Cardiac fibroblast (primary cell): ENCODE measurements at regions not wholly inside any gene's neighbourhood (a gene's known extent, or its start where the extent isn't known, plus 50 kb on each side); places are given as distances from the start of the nearest gene placed in this dataset.
A peak's percentile ranks its signal among the peaks of the same experiment; 100 is the strongest.
"Not testable (repeated sequence)": the region's sequence is repeated elsewhere in the genome, so short reads cannot be mapped to it uniquely, and the experiment has no call there.

ENCODE experiments used
- DNase-seq, 2 donors: peaks; one replicate each; pipeline versions ENCODE4 v3.0.0 to v3.0.0-alpha.2; 2010; ENCODE audit warnings: low read depth in 2 of 2
- H3K4me3 ChIP-seq, 2 donors: replicated peaks in 1 of 2; 1 replicate in 1 of 2; 2 replicates in 1 of 2; pipeline ENCODE4 v1.5.1; 2011; ENCODE audit warnings: low read depth in 2 of 2, low read length in 2 of 2, mild to moderate bottlenecking in 2 of 2, moderate library complexity in 1 of 2
- TF ChIP-seq, protein P1 (sequence below): IDR thresholded peaks from one replicate; pipeline ENCODE4 v1.5.1; 2011; ENCODE audit warnings: low read depth, mild to moderate bottlenecking, low read length, inconsistent platforms

DNA sequence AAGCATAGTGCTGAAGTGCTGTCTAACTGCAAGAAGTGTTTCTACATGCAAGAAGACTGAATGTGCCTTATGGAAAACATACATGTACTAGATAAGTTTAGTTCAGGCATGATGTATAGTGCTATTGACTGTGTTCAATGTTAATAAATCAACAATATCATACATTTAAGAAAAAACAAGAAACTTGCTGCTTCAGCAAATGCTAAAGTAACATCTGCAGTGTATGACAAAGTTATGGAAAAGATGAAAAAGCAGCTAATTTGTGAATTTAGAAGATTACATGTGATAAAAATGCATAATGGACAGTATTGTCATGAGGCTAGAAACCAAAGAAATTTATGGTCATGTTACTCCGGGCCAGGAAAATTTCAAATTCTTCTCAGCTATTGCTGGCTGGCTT, 174.9 kb upstream of the SPTLC3 start:
- TF ChIP-seq, protein P1, sequence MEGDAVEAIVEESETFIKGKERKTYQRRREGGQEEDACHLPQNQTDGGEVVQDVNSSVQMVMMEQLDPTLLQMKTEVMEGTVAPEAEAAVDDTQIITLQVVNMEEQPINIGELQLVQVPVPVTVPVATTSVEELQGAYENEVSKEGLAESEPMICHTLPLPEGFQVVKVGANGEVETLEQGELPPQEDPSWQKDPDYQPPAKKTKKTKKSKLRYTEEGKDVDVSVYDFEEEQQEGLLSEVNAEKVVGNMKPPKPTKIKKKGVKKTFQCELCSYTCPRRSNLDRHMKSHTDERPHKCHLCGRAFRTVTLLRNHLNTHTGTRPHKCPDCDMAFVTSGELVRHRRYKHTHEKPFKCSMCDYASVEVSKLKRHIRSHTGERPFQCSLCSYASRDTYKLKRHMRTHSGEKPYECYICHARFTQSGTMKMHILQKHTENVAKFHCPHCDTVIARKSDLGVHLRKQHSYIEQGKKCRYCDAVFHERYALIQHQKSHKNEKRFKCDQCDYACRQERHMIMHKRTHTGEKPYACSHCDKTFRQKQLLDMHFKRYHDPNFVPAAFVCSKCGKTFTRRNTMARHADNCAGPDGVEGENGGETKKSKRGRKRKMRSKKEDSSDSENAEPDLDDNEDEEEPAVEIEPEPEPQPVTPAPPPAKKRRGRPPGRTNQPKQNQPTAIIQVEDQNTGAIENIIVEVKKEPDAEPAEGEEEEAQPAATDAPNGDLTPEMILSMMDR: no peak
- no peak for DNase-seq

DNA sequence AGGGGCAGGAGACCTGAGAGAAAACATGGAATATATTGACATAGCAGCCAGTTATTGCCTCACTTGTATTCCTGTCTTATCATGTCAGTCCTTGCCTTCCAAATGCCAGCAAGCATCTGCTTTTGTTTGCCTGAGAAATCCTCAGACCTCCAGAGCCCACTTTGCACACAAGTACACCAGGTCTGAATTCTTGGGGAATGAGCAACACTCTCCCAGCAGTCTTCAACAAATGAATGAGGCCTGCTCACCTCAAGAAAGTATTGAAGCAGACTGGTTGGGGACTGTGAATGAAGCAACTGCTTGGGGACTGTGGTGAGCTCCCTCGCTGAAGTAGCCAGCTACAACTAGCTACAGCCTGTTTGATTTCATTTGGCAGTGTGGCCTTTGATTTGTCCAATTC, 172.8 kb upstream of the SPTLC3 start:
- TF ChIP-seq, protein P1: no peak
- H3K4me3 ChIP-seq: no peak overlapping the region
- no peak for DNase-seq

More for the DNA sequence above, 174.9 kb upstream of the SPTLC3 start:
- no peak overlapping the region for H3K4me3 ChIP-seq

DNA sequence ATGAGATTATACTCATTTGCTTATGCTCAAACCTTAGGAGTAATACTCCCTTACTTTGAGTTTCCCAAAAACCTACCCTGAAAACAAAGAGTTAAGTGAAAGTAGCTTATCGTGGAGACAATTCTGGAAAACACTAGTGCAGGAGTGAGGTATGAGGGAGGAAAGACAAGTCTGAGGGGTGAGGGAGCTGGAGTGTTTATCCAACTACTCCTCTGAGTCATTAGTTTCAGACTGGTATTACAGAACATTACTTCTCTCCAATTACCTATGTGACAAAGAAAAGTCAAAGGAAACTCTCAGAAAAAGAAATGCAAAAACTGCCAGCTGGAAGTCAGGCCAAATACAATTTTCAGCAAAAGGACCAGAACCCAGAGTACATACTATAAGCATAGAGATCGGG, 171.1 kb upstream of the SPTLC3 start:
- DNase-seq: no peak
- TF ChIP-seq, protein P1: no peak
- no peak overlapping the region for H3K4me3 ChIP-seq

DNA sequence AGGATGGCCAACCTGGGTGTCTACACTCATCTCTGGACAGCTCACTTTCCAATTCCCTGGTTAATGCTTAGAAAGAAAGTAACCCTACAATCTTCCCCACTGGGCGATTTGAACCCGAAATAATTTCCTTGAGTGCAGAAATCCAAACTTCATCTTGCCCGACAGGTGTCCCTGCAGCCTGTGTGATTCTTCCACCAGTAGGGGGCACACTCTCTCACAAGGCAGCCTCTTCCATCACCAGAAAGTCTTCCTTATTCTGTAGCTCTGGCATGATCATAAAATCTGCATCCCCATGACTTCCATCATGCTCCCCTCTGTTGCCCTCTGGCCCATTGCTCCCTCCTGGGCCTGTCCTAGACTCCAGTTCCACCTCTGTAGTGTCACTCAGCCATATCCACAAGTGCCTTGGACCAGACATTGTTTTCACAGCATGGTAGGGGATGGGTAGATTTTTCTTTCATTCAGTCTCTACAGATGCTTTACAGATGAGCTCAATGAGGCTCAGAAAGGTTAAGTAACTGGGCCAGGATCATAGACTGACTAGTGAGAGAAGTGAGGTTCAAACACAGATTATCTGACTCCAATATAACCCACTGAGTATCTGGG, 170.4 kb upstream of the SPTLC3 start:
- no peak for DNase-seq
- TF ChIP-seq, protein P1: peak; percentile 6

DNA sequence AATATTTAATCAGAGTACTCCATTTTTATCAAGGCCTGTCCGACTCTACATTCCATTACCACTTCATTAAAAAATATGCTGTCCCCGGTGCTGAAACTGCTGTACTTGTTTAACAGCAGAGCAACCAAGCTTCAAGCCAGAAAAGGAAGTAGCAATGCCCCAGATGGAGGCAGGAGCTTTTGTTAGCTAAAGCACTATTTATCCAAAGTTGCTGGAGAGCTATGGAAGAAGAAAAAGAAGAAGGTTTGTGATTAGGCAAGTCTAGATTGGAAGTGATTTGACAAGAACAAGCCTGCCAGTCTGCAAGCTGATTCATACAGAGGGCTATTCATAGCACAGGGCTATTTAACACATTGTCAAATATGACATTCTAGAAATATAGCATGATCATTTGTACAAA, 160.9 kb upstream of the SPTLC3 start:
- TF ChIP-seq, protein P1: no peak
- peak in 1 of 2 donors; percentile 7 for DNase-seq
- H3K4me3 ChIP-seq: no peak overlapping the region

More for the DNA sequence above, 170.4 kb upstream of the SPTLC3 start:
- no peak overlapping the region for H3K4me3 ChIP-seq

DNA sequence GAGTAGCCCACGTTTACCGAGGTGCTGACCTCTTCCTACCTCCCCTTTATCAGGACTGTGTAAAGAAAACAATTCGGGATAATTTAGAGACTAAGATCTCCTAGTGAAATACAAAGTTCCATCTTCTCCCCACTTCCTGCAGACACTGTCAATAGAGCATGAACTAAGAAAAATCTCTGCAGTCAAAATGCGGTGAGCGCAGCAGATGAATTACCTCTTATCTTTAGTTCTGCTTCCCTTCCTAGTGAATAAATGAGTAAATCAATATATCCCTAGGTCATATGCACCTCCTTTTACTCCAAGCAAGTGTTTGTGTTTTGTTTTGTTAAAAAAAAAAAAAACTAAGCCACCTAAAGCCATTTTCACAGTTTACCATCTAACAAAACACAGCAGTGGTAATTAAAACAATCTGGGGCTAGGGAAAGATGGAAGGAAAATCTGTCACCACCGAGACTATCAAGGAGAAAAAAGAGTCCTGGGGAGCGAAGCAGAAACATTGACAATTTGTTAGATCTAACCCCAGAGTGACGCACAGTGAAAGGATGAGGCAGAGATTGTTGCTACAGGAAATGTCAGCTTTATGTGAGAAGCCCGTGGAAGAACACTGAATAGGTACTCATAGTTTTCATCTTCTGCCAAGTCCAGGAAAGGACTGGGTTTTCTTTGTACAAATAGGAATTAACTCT, 159.4 kb upstream of the SPTLC3 start:
- no peak for DNase-seq
- H3K4me3 ChIP-seq: no peak overlapping the region
- TF ChIP-seq, protein P1: no peak

DNA sequence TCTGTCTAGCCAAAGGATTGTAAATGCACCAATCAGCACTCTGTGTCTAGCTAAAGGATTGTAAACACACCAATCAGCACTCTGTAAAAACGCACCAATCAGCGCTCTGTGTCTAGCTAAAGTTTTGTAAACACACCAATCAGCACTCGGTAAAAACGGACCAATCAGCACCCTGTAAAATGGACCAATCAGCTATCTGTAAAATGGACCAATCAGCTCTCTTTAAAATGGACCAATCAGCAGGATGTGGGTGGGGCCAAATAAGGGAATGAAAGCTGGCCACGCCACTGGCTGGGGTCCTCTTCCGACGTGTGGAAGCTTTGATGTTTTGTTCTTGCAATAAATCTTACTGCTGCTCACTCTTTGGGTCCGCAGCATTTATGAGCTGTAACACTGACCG, 151.1 kb upstream of the SPTLC3 start:
- not testable (repeated sequence) for H3K4me3 ChIP-seq, DNase-seq
